ENCODE measurements at regions not wholly inside any gene's neighbourhood (a gene's known extent, or its start where the extent isn't known, plus 50 kb on each side); places are given as distances from the start of the nearest gene placed in this dataset.

GRCh38 chr1:195462646-195463045, 1145.6 kb downstream of the KCNT2 start (continued):
- TF ChIP-seq PBX3 (IDR thresholded peaks at IDR 0.05; ENCODE audit: insufficient replicate concordance, low read depth, low read length), result no peak
- no peak for TF ChIP-seq MTA2 (IDR thresholded peaks at IDR 0.05; ENCODE audit: low read depth)
- no peak for TF ChIP-seq GATAD2B (conservative IDR thresholded peaks at IDR 0.05; ENCODE audit: low read depth)

DNA sequence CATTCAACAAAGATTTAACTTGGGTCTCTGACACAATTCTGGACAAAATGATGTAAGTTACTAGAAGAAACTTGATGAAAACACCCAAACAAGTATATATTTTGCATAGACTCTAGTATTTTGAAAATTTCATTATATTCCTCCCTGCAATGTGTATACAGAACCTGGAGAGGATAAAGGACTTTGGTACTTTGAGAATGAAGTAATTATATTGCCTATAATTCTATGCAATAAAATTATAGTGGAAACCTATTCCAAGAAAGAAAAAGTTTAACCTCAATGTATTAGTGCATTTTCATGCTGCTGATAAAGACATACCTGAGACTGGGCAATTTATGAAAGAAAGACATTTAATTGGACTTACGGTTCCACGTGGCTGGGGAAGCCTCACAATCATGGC, 1146.1 kb downstream of the KCNT2 start:
- in situ Hi-C loops (cut with MboI) (no loop called here), intact Hi-C loops (cut with micrococcal nuclease; ENCODE audit: unreplicated experiment) (no loop called here)
- H3K36me3 ChIP-seq (ENCODE audit: control insufficient read depth in 2 of 2, insufficient read depth in 2 of 2, low read length in 1 of 2), result no peaks in the 10 kb centered on the region
- no peak overlapping the region for H2AFZ ChIP-seq (ENCODE audit: control insufficient read depth, low read depth, low read length)
- ChIA-PET CTCF (no interaction called here), RAD21 (ENCODE audit: unreplicated experiment) (no interaction called here), POLR2A (no interaction called here), SMC1A (ENCODE audit: uncharacterized antibody, unreplicated experiment) (no interaction called here)
- no TSS peak for BruUV-seq (replicated peaks)
- no peak overlapping the region for H3K4me3 ChIP-seq
- H3K4me1 ChIP-seq (ENCODE audit: control insufficient read depth, insufficient read depth, low read length), result no peaks in the 10 kb centered on the region
- H3K79me2 ChIP-seq (ENCODE audit: control insufficient read depth, insufficient read depth, low read length), result no peaks in the 10 kb centered on the region
- FAIRE-seq (no peak), DNase-seq (ENCODE audit: low read depth, low spot score) (no peak), ATAC-seq (no peak)
- no peak for TF ChIP-seq ATF7 (IDR thresholded peaks at IDR 0.05; ENCODE audit: low read depth)
- no peak for TF ChIP-seq CREM (IDR thresholded peaks at IDR 0.05; ENCODE audit: low read depth)
- no peaks in the 10 kb centered on the region for H4K20me1 ChIP-seq (ENCODE audit: control insufficient read depth, insufficient read depth)
- H3K27ac ChIP-seq (ENCODE audit: control insufficient read depth, insufficient read depth), result no peak overlapping the region
- no peaks in the 10 kb centered on the region for H3K9me3 ChIP-seq (replicated peaks; ENCODE audit: control insufficient read depth, insufficient read depth, low read length)
- no peak overlapping the region for H3K9ac ChIP-seq (ENCODE audit: control insufficient read depth, insufficient read depth, low read length)
- 60% methylated on average over 2 of the region's 2 CpGs for WGBS (ENCODE audit: insufficient coverage, insufficient replicate concordance, low lambda C conversion rate, missing lambda C conversion rate)
- H3K27me3 ChIP-seq (replicated peaks in 1 of 2; ENCODE audit: control insufficient read depth in 2 of 2, insufficient read depth in 2 of 2, low read length in 1 of 2), result no peaks in the 10 kb centered on the region
- H3K4me2 ChIP-seq (ENCODE audit: control insufficient read depth, insufficient read depth), result no peak overlapping the region

DNA sequence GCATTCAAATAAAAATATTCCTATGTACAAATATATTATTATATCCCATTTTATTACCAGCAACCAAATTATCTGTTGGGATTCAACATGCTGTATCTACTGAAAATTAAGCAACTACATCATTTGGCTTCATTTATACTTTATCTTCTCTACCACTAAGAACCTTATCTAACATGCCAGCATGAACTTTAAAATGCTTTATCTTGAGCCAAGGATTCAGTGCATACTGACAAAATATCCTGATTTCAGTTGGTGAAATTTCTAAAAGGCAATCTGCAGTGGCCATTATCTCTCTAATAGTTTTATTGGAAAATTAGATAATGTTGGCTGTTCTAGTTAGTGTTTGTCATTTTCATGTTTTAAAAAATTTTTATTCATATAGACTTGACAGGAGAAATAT, 1149.9 kb downstream of the KCNT2 start:
- Histone ChIP-seq H3K27ac (ENCODE audit: control insufficient read depth, insufficient read depth) (no peak overlapping the region), H3K4me1 (ENCODE audit: control insufficient read depth, insufficient read depth, low read length) (no peaks in the 10 kb centered on the region), H3K4me3 (no peak overlapping the region), H3K36me3 (ENCODE audit: control insufficient read depth in 2 of 2, insufficient read depth in 2 of 2, low read length in 1 of 2) (no peaks in the 10 kb centered on the region), H2AFZ (ENCODE audit: control insufficient read depth, low read depth, low read length) (no peak overlapping the region), H3K4me2 (ENCODE audit: control insufficient read depth, insufficient read depth) (no peak overlapping the region), H3K79me2 (ENCODE audit: control insufficient read depth, insufficient read depth, low read length) (no peaks in the 10 kb centered on the region), H4K20me1 (ENCODE audit: control insufficient read depth, insufficient read depth) (no peaks in the 10 kb centered on the region), H3K27me3 (replicated peaks in 1 of 2; ENCODE audit: control insufficient read depth in 2 of 2, insufficient read depth in 2 of 2, low read length in 1 of 2) (no peaks in the 10 kb centered on the region), H3K9ac (ENCODE audit: control insufficient read depth, insufficient read depth, low read length) (no peak overlapping the region), H3K9me3 (replicated peaks; ENCODE audit: control insufficient read depth, insufficient read depth, low read length) (no peaks in the 10 kb centered on the region)
- FAIRE-seq (no peak), ATAC-seq (no peak), DNase-seq (ENCODE audit: low read depth, low spot score) (no peak)
- BruUV-seq (replicated peaks), result no TSS peak
- in situ Hi-C loops (cut with MboI), result no loop called here
- CTCF ChIA-PET, result no interaction called here
- RAD21 ChIA-PET (ENCODE audit: unreplicated experiment), result no interaction called here
- POLR2A ChIA-PET, result no interaction called here
- SMC1A ChIA-PET (ENCODE audit: uncharacterized antibody, unreplicated experiment), result no interaction called here
- intact Hi-C loops (cut with micrococcal nuclease; ENCODE audit: unreplicated experiment), result no loop called here
- no peak for TF ChIP-seq SMAD1 (IDR thresholded peaks at IDR 0.05; ENCODE audit: low read depth, partially characterized antibody)
- no peak for TF ChIP-seq JUND (IDR thresholded peaks at IDR 0.05; ENCODE audit: low read depth, low read length)
- TF ChIP-seq BCLAF1 (IDR thresholded peaks at IDR 0.05), result no peak
- no peak for TF ChIP-seq ZBED1 (IDR thresholded peaks at IDR 0.05; ENCODE audit: borderline replicate concordance)
- TF ChIP-seq NFYB (IDR thresholded peaks at IDR 0.05; ENCODE audit: insufficient read depth, low read depth, low read length), result no peak
- TF ChIP-seq BMI1 (IDR thresholded peaks at IDR 0.05; ENCODE audit: borderline replicate concordance), result no peak
- no peak for TF ChIP-seq SREBF2 (IDR thresholded peaks at IDR 0.05; ENCODE audit: low read length)
- no peak for TF ChIP-seq WRNIP1 (IDR thresholded peaks at IDR 0.05; ENCODE audit: borderline replicate concordance, low read depth, low read length)
